Astrocyte (in vitro differentiated cells and primary cell): ENCODE measurements at regions not wholly inside any gene's neighbourhood (a gene's known extent, or its start where the extent isn't known, plus 50 kb on each side); places are given as distances from the start of the nearest gene placed in this dataset.

Source experiments
- EZH2 ChIP-seq: IDR thresholded peaks from 2 replicates; pipeline ENCODE4 v1.6.1; 2012; ENCODE audit warnings: mild to moderate bottlenecking, low read length, inconsistent platforms; ENCODE audit not compliant: insufficient read depth
- TF ChIP-seq, protein P1 (sequence below): IDR thresholded peaks from 2 replicates; pipeline ENCODE4 v1.5.1; 2011; ENCODE audit warnings: low read depth, mild to moderate bottlenecking, inconsistent platforms, low read length, moderate library complexity; ENCODE audit not compliant: insufficient read depth

- TF ChIP-seq, protein P1, sequence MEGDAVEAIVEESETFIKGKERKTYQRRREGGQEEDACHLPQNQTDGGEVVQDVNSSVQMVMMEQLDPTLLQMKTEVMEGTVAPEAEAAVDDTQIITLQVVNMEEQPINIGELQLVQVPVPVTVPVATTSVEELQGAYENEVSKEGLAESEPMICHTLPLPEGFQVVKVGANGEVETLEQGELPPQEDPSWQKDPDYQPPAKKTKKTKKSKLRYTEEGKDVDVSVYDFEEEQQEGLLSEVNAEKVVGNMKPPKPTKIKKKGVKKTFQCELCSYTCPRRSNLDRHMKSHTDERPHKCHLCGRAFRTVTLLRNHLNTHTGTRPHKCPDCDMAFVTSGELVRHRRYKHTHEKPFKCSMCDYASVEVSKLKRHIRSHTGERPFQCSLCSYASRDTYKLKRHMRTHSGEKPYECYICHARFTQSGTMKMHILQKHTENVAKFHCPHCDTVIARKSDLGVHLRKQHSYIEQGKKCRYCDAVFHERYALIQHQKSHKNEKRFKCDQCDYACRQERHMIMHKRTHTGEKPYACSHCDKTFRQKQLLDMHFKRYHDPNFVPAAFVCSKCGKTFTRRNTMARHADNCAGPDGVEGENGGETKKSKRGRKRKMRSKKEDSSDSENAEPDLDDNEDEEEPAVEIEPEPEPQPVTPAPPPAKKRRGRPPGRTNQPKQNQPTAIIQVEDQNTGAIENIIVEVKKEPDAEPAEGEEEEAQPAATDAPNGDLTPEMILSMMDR, result no peak
- no peak for TF ChIP-seq EZH2
These were observed 877.8 kb upstream of the ATXN7L3B start for GRCh38 chr12:73659802-73660201.
